SKM-1 treated with dmso at 0.1 percent for 144 hours (cell line): ENCODE measurements at regions not wholly inside any gene's neighbourhood (a gene's known extent, or its start where the extent isn't known, plus 50 kb on each side); places are given as distances from the start of the nearest gene placed in this dataset.
"Not testable (repeated sequence)": the region's sequence is repeated elsewhere in the genome, so short reads cannot be mapped to it uniquely, and the experiment has no call there.

Experiments used
- DNase-seq: peaks from one replicate; lab custom pipeline; 2025; ENCODE audit not compliant: unreplicated experiment; lab: John Stamatoyannopoulos, UW

GRCh38 chr15:53218666-53219580, 428.8 kb upstream of the ONECUT1 start:
- DNase-seq = no peak

GRCh38 chr15:53216036-53216435, 425.9 kb upstream of the ONECUT1 start:
- no peak for DNase-seq

GRCh38 chr15:53213336-53213735, 423.2 kb upstream of the ONECUT1 start:
- DNase-seq = no peak

- DNase-seq = no peak
These were observed 422.6 kb upstream of the ONECUT1 start for GRCh38 chr15:53212785-53213184.

- DNase-seq = no peak
These were observed 420.5 kb upstream of the ONECUT1 start for GRCh38 chr15:53210653-53211052.

- DNase-seq = no peak
These were observed 419.4 kb upstream of the ONECUT1 start for GRCh38 chr15:53209396-53210042.

- DNase-seq = no peak
These were observed 418.6 kb upstream of the ONECUT1 start for GRCh38 chr15:53208751-53209150.

GRCh38 chr15:53203454-53203853, 413.3 kb upstream of the ONECUT1 start:
- DNase-seq = no peak

GRCh38 chr15:53202876-53203275, 412.7 kb upstream of the ONECUT1 start:
- DNase-seq = no peak

- DNase-seq = peak; percentile 7
These were observed 407.3 kb upstream of the ONECUT1 start for GRCh38 chr15:53197426-53197839.

- no peak for DNase-seq
These were observed 406.7 kb upstream of the ONECUT1 start for GRCh38 chr15:53196788-53197187.

- no peak for DNase-seq
These were observed 406.1 kb upstream of the ONECUT1 start for GRCh38 chr15:53196242-53196641.

GRCh38 chr15:53193149-53193548, 403.0 kb upstream of the ONECUT1 start:
- DNase-seq = peak; percentile 1

GRCh38 chr15:53189860-53190259, 399.7 kb upstream of the ONECUT1 start:
- DNase-seq = no peak

GRCh38 chr15:53183449-53183848, 393.3 kb upstream of the ONECUT1 start:
- not testable (repeated sequence) for DNase-seq

- no peak for DNase-seq
These were observed 381.4 kb upstream of the ONECUT1 start for GRCh38 chr15:53171571-53171970.

- no peak for DNase-seq
These were observed 376.6 kb upstream of the ONECUT1 start for GRCh38 chr15:53166684-53167201.

- no peak for DNase-seq
These were observed 376.0 kb upstream of the ONECUT1 start for GRCh38 chr15:53165988-53166683.

- DNase-seq = no peak
These were observed 370.1 kb upstream of the ONECUT1 start for GRCh38 chr15:53160092-53160704.

GRCh38 chr15:53159458-53159857, 369.3 kb upstream of the ONECUT1 start:
- DNase-seq = no peak

GRCh38 chr15:53158995-53159394, 368.9 kb upstream of the ONECUT1 start:
- DNase-seq = no peak
